G401 (cell line): ENCODE measurements at regions not wholly inside any gene's neighbourhood (a gene's known extent, or its start where the extent isn't known, plus 50 kb on each side); places are given as distances from the start of the nearest gene placed in this dataset.

ENCODE experiments used
- DNase-seq: peaks from one replicate; pipeline ENCODE4 v3.0.0-alpha.2; 2015; ENCODE audit warnings: low spot score
- in situ Hi-C: cut with HindIII; loops from 2 replicates; pipeline ENCODE4 v1.10.0; 2016; ENCODE audit warnings: low sequenced_read_pairs, mixed read lengths

- DNase-seq = no peak
- in situ Hi-C loops = no loop called here
Observed at GRCh38 chr2:120669121-120669952, 66.3 kb upstream of the GLI2 start.

GRCh38 chr2:120669971-120670370, 65.7 kb upstream of the GLI2 start:
- no peak for DNase-seq
- in situ Hi-C loops = no loop called here

GRCh38 chr2:120670371-120670770, 65.3 kb upstream of the GLI2 start:
- in situ Hi-C loops = no loop called here
- no peak for DNase-seq

DNA sequence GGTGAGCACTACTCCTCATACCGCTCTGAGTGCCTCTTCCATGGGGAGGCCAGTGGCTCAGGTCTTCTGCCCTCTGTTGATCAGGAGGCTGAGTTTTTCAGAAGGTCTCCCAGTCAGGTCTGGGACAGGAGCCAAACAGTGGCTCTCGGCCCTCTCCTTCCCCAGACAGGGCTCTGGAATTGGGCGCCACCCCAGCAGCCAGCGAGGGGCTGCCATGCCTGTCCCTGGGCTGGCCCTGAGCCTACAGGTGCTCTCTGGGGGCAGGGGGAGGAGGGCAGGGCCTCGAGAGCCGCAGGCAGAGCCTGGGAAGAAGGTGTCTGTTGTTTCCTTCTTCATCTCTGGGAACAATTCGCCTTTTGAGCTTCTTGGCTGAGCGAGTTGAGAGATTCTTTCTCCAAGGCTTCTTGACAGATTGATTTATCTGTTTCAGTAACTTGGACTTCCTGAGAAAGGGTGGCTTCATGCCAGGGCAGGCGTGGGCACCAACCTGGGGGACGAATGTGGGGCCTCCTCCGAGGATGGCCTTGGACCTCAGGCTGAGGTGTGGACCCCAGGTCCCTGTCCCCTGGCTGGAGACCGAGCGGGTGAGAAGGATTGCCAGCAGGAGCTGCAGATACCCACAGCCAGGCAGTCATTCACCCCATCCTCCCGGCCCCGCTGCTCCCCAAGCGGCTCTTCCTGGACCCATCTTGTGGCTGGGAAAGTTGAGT, 64.7 kb upstream of the GLI2 start:
- in situ Hi-C loops = no loop called here
- no peak for DNase-seq

- in situ Hi-C loops = no loop called here
- DNase-seq = no peak
Observed at GRCh38 chr2:120672526-120673204, 63.0 kb upstream of the GLI2 start.

DNA sequence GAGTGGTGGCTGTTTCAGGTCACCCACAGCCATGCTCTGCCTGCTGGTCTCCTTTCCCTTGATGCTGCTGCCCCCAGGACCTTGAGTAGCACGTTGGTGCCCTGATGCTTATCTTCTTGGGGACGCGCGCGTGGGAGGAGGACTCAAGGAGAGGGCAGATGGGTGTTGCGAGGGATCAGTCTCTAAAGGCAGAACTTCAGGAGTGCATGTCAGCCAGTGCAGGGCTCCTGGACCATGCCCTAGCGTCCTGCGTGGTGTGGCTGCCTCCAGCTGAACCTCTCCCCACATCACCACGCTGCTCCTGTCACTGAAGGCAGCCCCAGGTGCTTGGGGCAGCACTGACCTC, 62.5 kb upstream of the GLI2 start:
- DNase-seq = no peak
- in situ Hi-C loops = no loop called here

DNA sequence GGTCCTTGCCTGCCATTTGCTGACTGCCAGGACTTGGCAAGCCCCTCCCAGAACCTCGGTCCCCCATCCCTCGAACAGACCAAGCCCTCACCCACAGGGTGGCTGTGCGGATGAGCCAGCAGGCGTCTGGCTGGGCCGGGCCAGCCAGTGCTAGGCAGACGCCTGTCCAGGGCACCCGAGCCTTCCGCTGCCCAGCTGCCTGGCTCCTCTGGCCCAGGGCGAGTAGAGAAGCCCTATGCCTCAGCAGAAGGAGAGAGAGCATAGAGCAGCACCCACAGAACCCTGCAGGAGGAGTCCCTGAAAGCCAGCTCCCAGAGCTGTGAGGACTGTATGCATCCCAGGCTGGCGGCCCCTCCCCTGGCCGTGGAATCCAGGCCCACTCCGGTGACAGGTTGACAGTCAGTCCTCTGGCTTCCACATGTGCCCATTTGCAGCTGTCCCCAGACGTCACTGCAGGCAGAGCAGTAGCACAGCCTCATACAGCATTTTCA, 62.1 kb upstream of the GLI2 start:
- no peak for DNase-seq
- in situ Hi-C loops = no loop called here

DNA sequence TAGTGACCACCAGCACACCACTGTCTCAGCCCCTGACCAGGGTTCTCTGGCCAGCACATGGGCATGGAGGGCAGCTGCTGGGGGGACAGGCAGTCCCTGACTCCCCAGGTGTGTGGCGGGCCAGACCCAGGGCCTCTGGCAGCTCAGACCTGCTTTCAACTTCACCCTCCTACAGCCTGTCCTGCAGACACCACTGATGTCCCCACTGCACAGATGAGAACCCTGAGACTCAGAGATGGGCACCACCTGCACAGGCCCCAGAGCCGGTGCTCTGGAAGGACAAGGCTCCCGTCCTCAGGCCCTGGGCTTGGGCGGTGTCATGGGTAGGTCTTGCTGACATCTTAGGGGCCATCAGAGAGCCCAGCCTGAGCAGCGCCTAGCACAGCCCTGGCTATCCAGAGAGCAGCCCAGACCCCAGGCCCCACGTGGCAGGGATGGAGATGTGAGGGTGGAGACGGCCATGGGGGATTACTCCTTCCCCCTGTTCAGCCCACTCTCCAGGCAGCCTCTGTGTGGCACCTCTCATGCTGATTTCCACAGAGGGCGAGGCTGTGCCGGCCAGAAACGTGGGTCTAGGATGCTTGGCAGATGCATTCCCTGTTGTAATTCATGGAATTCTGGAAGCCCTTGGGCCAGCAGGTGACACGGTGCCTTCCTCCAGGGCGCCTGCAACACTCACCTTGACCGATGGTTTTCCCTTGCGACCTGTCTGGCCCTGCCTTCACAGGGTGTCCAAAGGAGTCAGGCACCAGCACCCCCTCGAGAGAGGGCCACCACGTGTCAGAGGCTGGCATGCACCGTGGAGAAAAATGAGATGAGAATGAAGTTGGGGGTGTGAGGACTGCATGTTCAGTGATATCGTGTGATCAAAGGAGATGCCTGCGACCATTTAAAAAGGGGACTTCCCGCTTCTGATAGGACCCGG, 61.2 kb upstream of the GLI2 start:
- DNase-seq = no peak
- in situ Hi-C loops = no loop called here

- in situ Hi-C loops = no loop called here
Observed at GRCh38 chr2:120675460-120676130, 60.1 kb upstream of the GLI2 start.

GRCh38 chr2:120677221-120677620, 58.4 kb upstream of the GLI2 start:
- no peak for DNase-seq
- in situ Hi-C loops = no loop called here

More at GRCh38 chr2:120675460-120676130, 60.1 kb upstream of the GLI2 start:
- DNase-seq = no peak

DNA sequence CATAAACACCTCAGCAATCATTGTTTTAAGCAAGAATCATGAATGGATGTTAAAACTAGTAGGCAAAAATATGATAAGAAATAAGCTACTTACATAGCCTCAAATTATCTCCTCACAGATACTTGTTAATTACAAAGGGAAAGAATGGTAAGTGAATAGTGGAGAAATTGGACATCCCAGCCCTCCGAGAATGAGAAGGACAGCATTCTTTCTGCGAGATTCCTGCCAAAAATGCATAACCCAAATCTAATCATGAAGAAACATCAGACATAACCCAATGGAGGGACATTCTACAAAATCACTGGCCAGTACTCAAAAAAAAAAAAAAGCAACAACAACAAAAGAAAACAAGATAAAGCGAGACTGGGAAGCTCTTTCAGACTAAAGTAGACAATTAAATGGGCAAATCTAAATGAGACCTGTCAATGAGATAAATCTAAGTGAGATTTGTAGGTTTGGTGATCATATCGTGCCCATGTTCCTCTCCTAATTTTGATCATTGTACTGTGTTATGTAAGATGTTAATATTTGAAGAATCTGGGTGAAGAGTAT, 57.9 kb upstream of the GLI2 start:
- in situ Hi-C loops = no loop called here
- DNase-seq = no peak

- in situ Hi-C loops = no loop called here
Observed at GRCh38 chr2:120678251-120678650, 57.4 kb upstream of the GLI2 start.

GRCh38 chr2:120678926-120679325, 56.7 kb upstream of the GLI2 start:
- in situ Hi-C loops = no loop called here
- DNase-seq = no peak

More at GRCh38 chr2:120678251-120678650, 57.4 kb upstream of the GLI2 start:
- DNase-seq = no peak

- in situ Hi-C loops = no loop called here
- DNase-seq = no peak
Observed at GRCh38 chr2:120679526-120679925, 56.1 kb upstream of the GLI2 start.

DNA sequence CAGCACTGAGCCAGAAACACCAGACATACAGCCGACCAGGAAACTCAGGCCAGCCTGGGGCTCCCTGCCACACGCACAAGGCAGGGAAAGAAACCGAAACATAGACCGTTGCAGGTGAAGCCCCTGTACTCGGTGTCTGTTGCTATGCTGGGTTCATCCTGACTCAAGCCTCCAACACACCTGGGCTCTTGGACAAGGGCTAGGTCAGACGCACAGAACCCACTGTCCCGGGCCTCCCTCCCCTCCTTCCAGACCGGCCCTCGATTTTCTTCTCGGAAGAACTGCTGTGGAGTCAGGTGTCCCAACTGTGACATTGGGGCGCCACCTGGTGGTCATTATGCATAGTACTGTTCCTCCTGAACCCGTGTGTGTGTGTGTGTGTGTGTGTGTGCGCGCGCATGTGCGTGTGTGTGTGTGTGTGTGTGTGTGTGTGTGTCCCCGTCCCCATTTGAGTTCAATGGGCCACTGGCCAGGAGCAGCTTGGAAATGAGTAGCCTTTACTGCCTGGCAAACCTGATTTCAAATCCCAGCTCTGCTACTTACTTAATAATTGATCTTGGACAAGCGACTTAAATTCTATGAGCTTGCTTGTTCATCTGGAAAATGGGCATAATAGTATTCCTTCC, 55.4 kb upstream of the GLI2 start:
- in situ Hi-C loops = no loop called here
- DNase-seq = peak; percentile 79

- in situ Hi-C loops = no loop called here
- no peak for DNase-seq
Observed at GRCh38 chr2:120681181-120681580, 54.5 kb upstream of the GLI2 start.

- in situ Hi-C loops = no loop called here
- no peak for DNase-seq
Observed at GRCh38 chr2:120681696-120682288, 53.9 kb upstream of the GLI2 start.
